Suprapubic skin (tissue), 4 donors: ENCODE measurements at regions not wholly inside any gene's neighbourhood (a gene's known extent, or its start where the extent isn't known, plus 50 kb on each side); places are given as distances from the start of the nearest gene placed in this dataset.

Source experiments
- DNase-seq, 2 donors: peaks; one replicate each; pipeline ENCODE4 v3.0.0-alpha.2; 2019; ENCODE audit warnings: low spot score in 2 of 2
- H3K27ac ChIP-seq: fragments of 200-600 bp; sonication (generic); one replicate; pipeline ENCODE4 v1.5.1; 2019
- H3K27me3 ChIP-seq: fragments of 200-600 bp; sonication (generic); one replicate; pipeline ENCODE4 v1.5.1; 2019
- H3K36me3 ChIP-seq: fragments of 200-600 bp; sonication (generic); one replicate; pipeline ENCODE4 v1.5.1; 2019
- H3K4me1 ChIP-seq: fragments of 200-600 bp; sonication (generic); one replicate; pipeline ENCODE4 v1.5.1; 2019
- H3K4me3 ChIP-seq: fragments of 200-600 bp; sonication (generic); one replicate; pipeline ENCODE4 v1.5.1; 2019; ENCODE audit warnings: mild to moderate bottlenecking
- H3K9me3 ChIP-seq: fragments of 200-600 bp; sonication (generic); one replicate; pipeline ENCODE4 v1.5.1; 2019
- CTCF ChIP-seq, 2 donors: fragments of 200-600 bp in 1 of 2; fragments of 450-650 bp in 1 of 2; sonication (generic) in 1 of 2; IDR thresholded peaks; one replicate each; pipeline ENCODE4 v1.5.1; 2016 to 2019; ENCODE audit warnings: antibody characterized with exemption in 2 of 2, mild to moderate bottlenecking in 1 of 2, moderate library complexity in 1 of 2
- EP300 ChIP-seq: sonication (generic); formaldehyde crosslinking; IDR thresholded peaks from one replicate; pipeline ENCODE4 v1.6.1; 2017; ENCODE audit warnings: antibody characterized with exemption
- POLR2A ChIP-seq, 2 donors: fragments of 450-650 bp; IDR thresholded peaks; one replicate each; pipeline ENCODE4 v1.6.1; 2017; ENCODE audit warnings: antibody characterized with exemption in 2 of 2, mild to moderate bottlenecking in 2 of 2, moderate library complexity in 2 of 2
- POLR2AphosphoS5 ChIP-seq, 3 donors: sonication (generic); formaldehyde crosslinking; IDR thresholded peaks; one replicate each; pipeline ENCODE4 v1.6.1; 2017; ENCODE audit warnings: antibody characterized with exemption in 3 of 3
- WGBS: methylation state at CpG from one replicate; pipeline ENCODE4 v1.1.5; 2018; 5-methylcytosine and 5-hydroxymethylcytosine counted together

- no peaks in the 10 kb centered on the region for H3K9me3 ChIP-seq
- H3K27me3 ChIP-seq, result no peaks in the 10 kb centered on the region
- H3K4me3 ChIP-seq, result no peak overlapping the region
- TF ChIP-seq POLR2A (IDR thresholded peaks at IDR 0.05) (no peak), CTCF (IDR thresholded peaks at IDR 0.05) (no peak), EP300 (no peak), POLR2AphosphoS5 (IDR thresholded peaks at IDR 0.05) (no peak)
- no peak for DNase-seq
- H3K36me3 ChIP-seq, result no peaks in the 10 kb centered on the region
- H3K4me1 ChIP-seq, result no peaks in the 10 kb centered on the region
- H3K27ac ChIP-seq, result no peak overlapping the region
- WGBS, result 80% methylated on average over 4 of the region's 4 CpGs
These were observed 282.9 kb upstream of the WWC1 start for GRCh38 chr5:168008555-168008954.

- no peak for TF ChIP-seq POLR2AphosphoS5 (IDR thresholded peaks at IDR 0.05)
- TF ChIP-seq POLR2A (IDR thresholded peaks at IDR 0.05), result no peak
- TF ChIP-seq EP300, result no peak
- no peak for TF ChIP-seq CTCF (IDR thresholded peaks at IDR 0.05)
- DNase-seq, result no peak
- no peaks in the 10 kb centered on the region for H3K9me3 ChIP-seq
- H3K4me3 ChIP-seq, result no peak overlapping the region
- no peaks in the 10 kb centered on the region for H3K27me3 ChIP-seq
- H3K27ac ChIP-seq, result no peak overlapping the region
- WGBS, result 72% methylated on average over 6 of the region's 6 CpGs
- H3K4me1 ChIP-seq, result no peaks in the 10 kb centered on the region
- no peaks in the 10 kb centered on the region for H3K36me3 ChIP-seq
These were observed 280.3 kb upstream of the WWC1 start for GRCh38 chr5:168011096-168011495.

- H3K36me3 ChIP-seq, result no peaks in the 10 kb centered on the region
- WGBS, result 82% methylated on average over 5 of the region's 5 CpGs
- TF ChIP-seq CTCF (IDR thresholded peaks at IDR 0.05) (no peak), POLR2A (IDR thresholded peaks at IDR 0.05) (no peak), POLR2AphosphoS5 (IDR thresholded peaks at IDR 0.05) (no peak), EP300 (no peak)
- H3K4me1 ChIP-seq, result no peaks in the 10 kb centered on the region
- no peaks in the 10 kb centered on the region for H3K27me3 ChIP-seq
- H3K27ac ChIP-seq, result no peak overlapping the region
- H3K4me3 ChIP-seq, result no peak overlapping the region
- no peaks in the 10 kb centered on the region for H3K9me3 ChIP-seq
- no peak for DNase-seq
These were observed 279.4 kb upstream of the WWC1 start for GRCh38 chr5:168012006-168012405.

GRCh38 chr5:168013546-168013945 is 277.9 kb upstream of the WWC1 start:
- no peak for TF ChIP-seq CTCF (IDR thresholded peaks at IDR 0.05)
- TF ChIP-seq POLR2A (IDR thresholded peaks at IDR 0.05), result no peak
- no peak for TF ChIP-seq POLR2AphosphoS5 (IDR thresholded peaks at IDR 0.05)
- no peak for TF ChIP-seq EP300
- Histone ChIP-seq H3K27ac (no peak overlapping the region), H3K36me3 (no peaks in the 10 kb centered on the region), H3K27me3 (no peaks in the 10 kb centered on the region), H3K9me3 (no peaks in the 10 kb centered on the region), H3K4me3 (no peak overlapping the region), H3K4me1 (no peaks in the 10 kb centered on the region)
- DNase-seq, result no peak
- 89% methylated on average over 4 of the region's 4 CpGs for WGBS

- DNase-seq, result no peak
- TF ChIP-seq POLR2AphosphoS5 (IDR thresholded peaks at IDR 0.05) (no peak), CTCF (IDR thresholded peaks at IDR 0.05) (no peak), POLR2A (IDR thresholded peaks at IDR 0.05) (no peak), EP300 (no peak)
- Histone ChIP-seq H3K27ac (no peak overlapping the region), H3K4me1 (no peaks in the 10 kb centered on the region), H3K9me3 (no peaks in the 10 kb centered on the region), H3K36me3 (no peaks in the 10 kb centered on the region), H3K27me3 (no peaks in the 10 kb centered on the region), H3K4me3 (no peak overlapping the region)
- 86% methylated on average over 5 of the region's 5 CpGs for WGBS
These were observed 276.9 kb upstream of the WWC1 start for GRCh38 chr5:168014433-168015123.
